GM12878 (cell line): ENCODE measurements at regions not wholly inside any gene's neighbourhood (a gene's known extent, or its start where the extent isn't known, plus 50 kb on each side); places are given as distances from the start of the nearest gene placed in this dataset.

Source experiments
- ATAC-seq: fragments of 200-7000 bp; cut with Tn5 transposase; 3 replicates; pipeline ENCODE4 v1.9.1; 2020; ENCODE audit warnings: mild to moderate bottlenecking, moderate library complexity
- BruUV-seq: library from RNA; stranded (reverse); fragments of 400-500 nt; replicated peaks from 2 replicates; lab custom pipeline; 2021; lab: Mats Ljungman, UMichigan
- CTCF ChIA-PET: fragments of 300-600 bp; sonication (Branson Sonifier 250); formaldehyde crosslinking; extraction: SDS; loops from one replicate; lab custom pipeline; 2021; ENCODE audit warnings: inconsistent platforms; lab: Yijun Ruan, JAX
- POLR2A ChIA-PET: fragments of 350-600 bp; formaldehyde crosslinking; extraction: SDS; loops from one replicate; lab custom pipeline; 2021; ENCODE audit warnings: inconsistent platforms; lab: Charles Lee
- RAD21 ChIA-PET: fragments of 300-600 bp; sonication (Branson Sonifier 250); formaldehyde crosslinking; loops from one replicate; lab custom pipeline; 2023; ENCODE audit warnings: antibody characterized with exemption; ENCODE audit not compliant: unreplicated experiment; lab: Charles Lee
- SMC1A ChIA-PET: fragments of 300-600 bp; sonication (Branson Sonifier 250); formaldehyde crosslinking; loops from one replicate; lab custom pipeline; 2023; ENCODE audit not compliant: unreplicated experiment, uncharacterized antibody; lab: Charles Lee
- DNase-seq: peaks from one replicate; pipeline ENCODE4 v3.0.0-alpha.2; 2011; ENCODE audit warnings: low read depth, low spot score
- FAIRE-seq: peaks from 3 replicates; lab custom pipeline; 2011; peaks lifted over from hg19 to GRCh38; lab: Jason Lieb, UNC
- H2AFZ ChIP-seq: 2 replicates; pipeline ENCODE4 v1.6.0; 2011; ENCODE audit warnings: low read depth, low read length, control low read depth; ENCODE audit not compliant: control insufficient read depth
- H3K27ac ChIP-seq: 2 replicates; pipeline ENCODE4 v1.5.1; 2011; ENCODE audit warnings: control low read depth; ENCODE audit not compliant: control insufficient read depth, insufficient read depth
- H3K27me3 ChIP-seq, 2 experiments: replicated peaks in 1 of 2; 2 replicates each; pipeline versions ENCODE4 v1.6.0 to v1.6.1; 2011; ENCODE audit warnings: low read length in 1 of 2; ENCODE audit not compliant: control insufficient read depth in 2 of 2, insufficient read depth in 2 of 2
- H3K36me3 ChIP-seq, 2 experiments: 2 replicates each; pipeline ENCODE4 v1.5.1; 2011; ENCODE audit warnings: low read length in 1 of 2; ENCODE audit not compliant: control insufficient read depth in 2 of 2, insufficient read depth in 2 of 2
- H3K4me1 ChIP-seq: 2 replicates; pipeline ENCODE4 v1.6.1; 2011; ENCODE audit warnings: mild to moderate bottlenecking, low read length, moderate library complexity, mixed read lengths; ENCODE audit not compliant: control insufficient read depth, insufficient read depth
- H3K4me2 ChIP-seq: 2 replicates; pipeline ENCODE4 v1.6.0; 2011; ENCODE audit warnings: control low read depth; ENCODE audit not compliant: control insufficient read depth, insufficient read depth
- H3K4me3 ChIP-seq: fragments of 200-600 bp; sonication (generic); 2 replicates; pipeline ENCODE4 v1.5.1; 2016
- H3K79me2 ChIP-seq: 2 replicates; pipeline ENCODE4 v1.6.0; 2011; ENCODE audit warnings: low read length; ENCODE audit not compliant: control insufficient read depth, insufficient read depth
- H3K9ac ChIP-seq: 2 replicates; pipeline ENCODE4 v1.8.0; 2011; ENCODE audit warnings: low read length, control low read depth, mixed read lengths; ENCODE audit not compliant: control insufficient read depth, insufficient read depth
- H3K9me3 ChIP-seq: replicated peaks from 3 replicates; pipeline ENCODE4 v1.5.1; 2011; ENCODE audit warnings: mild to moderate bottlenecking, low read length; ENCODE audit not compliant: control insufficient read depth, insufficient read depth
- H4K20me1 ChIP-seq: 2 replicates; pipeline ENCODE4 v1.6.0; 2011; ENCODE audit not compliant: control insufficient read depth, insufficient read depth
- ATF2 ChIP-seq: IDR thresholded peaks from 2 replicates; pipeline ENCODE4 v1.6.1; 2012; ENCODE audit warnings: low read length, inconsistent platforms
- BCLAF1 ChIP-seq: fragments of 450-650 bp; IDR thresholded peaks from 2 replicates; pipeline ENCODE4 v1.6.1; 2017; ENCODE audit warnings: antibody characterized with exemption, mild to moderate bottlenecking, moderate library complexity
- DPF2 ChIP-seq: fragments of 450-650 bp; IDR thresholded peaks from 2 replicates; pipeline ENCODE4 v1.6.1; 2017; ENCODE audit warnings: mild to moderate bottlenecking
- E4F1 ChIP-seq: fragments of 450-650 bp; IDR thresholded peaks from 2 replicates; pipeline ENCODE4 v1.6.1; 2018; ENCODE audit warnings: borderline replicate concordance, mild to moderate bottlenecking; ENCODE audit not compliant: partially characterized antibody
- HCFC1 ChIP-seq: fragments of 150-350 bp; IDR thresholded peaks from 2 replicates; pipeline ENCODE4 v1.6.1; 2014; ENCODE audit warnings: low read length
- KAT2A ChIP-seq: conservative IDR thresholded peaks from 2 replicates; pipeline ENCODE4 v1.6.1; 2011; ENCODE audit warnings: low read depth, low read length; ENCODE audit not compliant: control insufficient read depth
- MTA2 ChIP-seq: fragments of 450-650 bp; IDR thresholded peaks from 2 replicates; pipeline ENCODE4 v1.6.1; 2016; ENCODE audit warnings: low read depth, mild to moderate bottlenecking, moderate library complexity
- TCF12 ChIP-seq: IDR thresholded peaks from 2 replicates; pipeline ENCODE4 v1.6.1; 2011; ENCODE audit warnings: low read depth, mild to moderate bottlenecking, low read length
- ZBTB11 ChIP-seq: fragments of 450-650 bp; formaldehyde crosslinking; IDR thresholded peaks from 2 replicates; pipeline ENCODE4 v1.5.0; 2022; ENCODE audit warnings: mild to moderate bottlenecking, missing genetic modification characterization
- ZBTB4 ChIP-seq: fragments of 450-650 bp; formaldehyde crosslinking; IDR thresholded peaks from 2 replicates; pipeline ENCODE4 v1.4.0; 2022; ENCODE audit warnings: mild to moderate bottlenecking, moderate library complexity
- ZNF207 ChIP-seq: fragments of 450-650 bp; IDR thresholded peaks from 2 replicates; pipeline ENCODE4 v1.6.1; 2014; ENCODE audit warnings: antibody characterized with exemption, mild to moderate bottlenecking, borderline replicate concordance
- WGBS: methylation state at CpG from one replicate; pipeline ENCODE4 v1.1.6; 2016; ENCODE audit warnings: low lambda C conversion rate; ENCODE audit not compliant: insufficient replicate concordance, insufficient coverage; ENCODE audit errors: missing lambda C conversion rate; 5-methylcytosine and 5-hydroxymethylcytosine counted together
- in situ Hi-C: fragments of 300-500 bp; cut with MboI; formaldehyde crosslinking; loops from 9 replicates; pipeline ENCODE4 v1.14.3; 2018; ENCODE audit warnings: mixed read lengths
- intact Hi-C: fragments of 100-400 bp; cut with micrococcal nuclease; formaldehyde crosslinking; loops from one replicate; pipeline ENCODE4 v1.14.2; 2022; ENCODE audit not compliant: unreplicated experiment

GRCh38 chr15:25169318-25169717 lies 214.5 kb downstream of the SNRPN start:
- Histone ChIP-seq H3K4me2 (no peak overlapping the region), H3K9ac (no peak overlapping the region), H3K27ac (no peak overlapping the region), H3K4me1 (no peaks in the 10 kb centered on the region), H3K79me2 (no peaks in the 10 kb centered on the region), H3K4me3 (no peak overlapping the region), H3K27me3 (no peaks in the 10 kb centered on the region), H4K20me1 (no peaks in the 10 kb centered on the region), H2AFZ (no peak overlapping the region), H3K36me3 (no peaks in the 10 kb centered on the region), H3K9me3 (no peaks in the 10 kb centered on the region; the same call in 2 of the 3 replicates)
- in situ Hi-C loops (no loop called here), intact Hi-C loops (no loop called here)
- DNase-seq (no peak), ATAC-seq (no peak), FAIRE-seq (no peak)
- BruUV-seq: no TSS peak
- SMC1A ChIA-PET: no interaction called here
- CTCF ChIA-PET: no interaction called here
- POLR2A ChIA-PET: no interaction called here
- WGBS: 57% methylated on average over 15 of the region's 15 CpGs
- RAD21 ChIA-PET: no interaction called here
- TF ChIP-seq KAT2A (no peak), DPF2 (no peak), MTA2 (no peak), ZBTB4 (CRISPR knock-in tag) (no peak), ZBTB11 (no peak), E4F1 (no peak), ZNF207 (no peak), HCFC1 (no peak), ATF2 (no peak), BCLAF1 (no peak), TCF12 (no peak)
